ENCODE measurements at regions not wholly inside any gene's neighbourhood (a gene's known extent, or its start where the extent isn't known, plus 50 kb on each side); places are given as distances from the start of the nearest gene placed in this dataset.
"Not testable (repeated sequence)": the region's sequence is repeated elsewhere in the genome, so short reads cannot be mapped to it uniquely, and the experiment has no call there.

DNA sequence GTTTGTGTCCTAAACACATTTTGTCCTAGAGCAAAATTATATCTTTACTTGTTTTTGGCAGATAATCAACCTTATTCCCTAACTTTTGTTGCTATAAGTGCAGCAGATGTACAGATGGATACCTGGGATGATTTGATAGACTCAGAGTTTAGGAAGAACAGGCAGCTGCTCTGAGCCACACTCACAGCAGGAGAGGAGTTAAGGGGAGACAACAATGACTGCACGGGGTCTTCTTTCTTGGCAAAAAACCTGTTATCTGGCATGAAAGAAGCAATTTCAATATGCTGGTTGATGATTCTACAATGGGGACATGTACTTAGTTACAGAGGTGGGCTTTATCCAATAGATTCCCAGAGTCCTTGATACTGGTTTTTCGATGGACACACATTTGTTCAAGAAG lies 258.9 kb upstream of the PCDH9 start:
- peak; percentile 53 for DNase-seq

DNA sequence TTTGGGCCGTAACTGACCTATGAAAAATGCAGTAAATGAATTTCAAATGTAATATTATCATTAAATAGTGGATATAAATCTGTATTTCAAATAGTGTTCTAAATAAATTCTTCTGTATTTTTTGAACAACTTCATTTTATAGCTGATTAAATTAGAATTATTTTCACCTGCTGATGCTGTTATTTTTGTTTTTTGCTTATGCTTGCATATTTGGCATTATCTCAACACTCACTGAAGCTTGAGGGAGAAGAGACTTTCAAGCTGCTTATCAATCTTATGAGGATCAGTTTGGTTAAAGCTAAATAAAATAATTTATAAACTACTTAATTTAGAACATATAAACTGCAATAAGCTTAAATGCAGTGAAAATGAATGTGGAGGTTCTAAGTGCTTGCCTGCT lies 251.3 kb upstream of the PCDH9 start:
- DNase-seq = no peak

GRCh38 chr13:67474115-67474514 lies 244.0 kb upstream of the PCDH9 start:
- DNase-seq = no peak

GRCh38 chr13:67469623-67470022 lies 239.5 kb upstream of the PCDH9 start:
- no peak for DNase-seq

DNA sequence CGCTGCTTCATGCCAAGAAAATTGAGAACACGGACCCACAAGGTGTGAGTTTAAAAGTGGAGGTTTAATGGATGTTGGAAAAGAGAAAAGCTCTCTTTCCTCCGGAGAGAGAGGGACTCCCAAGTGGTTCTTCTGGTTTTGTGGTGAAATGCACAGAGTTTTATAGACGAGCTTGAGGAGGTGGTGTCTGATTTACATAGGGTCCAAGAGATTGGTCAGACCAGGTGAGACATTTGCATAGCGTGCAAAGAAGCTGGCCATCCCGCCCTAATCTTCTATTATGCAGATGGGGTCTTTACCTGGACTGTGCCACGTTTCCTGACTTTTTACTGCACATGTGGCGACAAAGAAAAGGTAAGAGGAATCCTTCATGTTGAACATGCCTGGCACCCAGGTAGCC lies 236.4 kb upstream of the PCDH9 start:
- no peak for DNase-seq

DNA sequence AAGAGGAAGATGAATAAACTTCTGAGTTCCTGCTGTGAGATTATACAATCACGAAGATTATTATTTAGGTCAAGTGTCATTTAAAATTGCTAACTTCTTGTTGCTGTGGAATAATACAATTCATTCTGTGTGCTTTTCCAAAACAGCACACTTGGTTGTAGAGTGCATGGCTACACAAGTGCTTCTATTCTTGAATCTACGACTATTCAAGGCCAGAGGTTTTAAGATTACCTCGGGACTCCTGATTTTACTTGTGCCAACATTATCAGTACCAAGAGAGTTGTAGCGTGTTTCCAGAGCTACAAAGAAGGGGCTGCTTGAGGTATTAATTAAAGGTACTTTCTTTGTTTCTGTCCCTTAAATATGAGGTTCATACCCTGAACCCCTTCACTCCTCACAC lies 234.0 kb upstream of the PCDH9 start:
- no peak for DNase-seq

DNA sequence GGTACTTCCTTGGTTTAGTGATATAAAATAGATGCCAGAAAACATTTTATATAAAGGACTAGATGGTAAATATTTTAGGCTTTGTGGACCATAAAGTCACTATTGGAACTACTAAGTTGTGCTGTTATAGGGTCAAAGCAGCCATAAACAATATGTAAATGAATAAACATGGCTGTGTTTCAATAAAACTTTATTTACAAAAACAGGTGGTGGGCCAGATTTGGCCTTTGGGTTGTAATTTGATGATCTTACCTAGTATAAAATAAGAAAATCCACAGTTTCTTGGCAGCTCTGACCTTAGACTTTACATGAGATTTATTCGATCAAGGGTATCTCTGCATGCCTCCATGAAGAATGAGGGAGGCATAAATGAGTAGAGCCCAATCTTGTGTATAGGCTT lies 232.0 kb upstream of the PCDH9 start:
- DNase-seq = no peak

DNA sequence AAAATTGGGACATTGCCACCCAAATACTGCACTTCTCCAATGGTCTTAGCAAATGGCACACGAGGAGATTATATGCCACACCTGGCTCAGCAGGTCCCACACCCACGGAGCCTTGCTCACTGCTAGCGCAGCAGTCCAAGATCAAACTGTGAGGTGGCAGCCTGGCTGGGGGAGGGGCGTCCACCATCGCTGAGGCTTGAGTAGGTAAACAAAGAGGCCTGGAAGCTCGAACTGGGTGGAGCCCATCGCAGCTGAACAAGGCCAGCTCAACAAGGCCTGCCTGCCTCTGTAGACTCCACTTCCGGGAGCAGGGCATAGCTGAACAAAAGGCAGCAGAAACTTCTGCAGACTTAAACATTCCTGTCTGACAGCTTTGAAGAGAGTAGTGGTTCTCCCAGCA lies 222.4 kb upstream of the PCDH9 start:
- not testable (repeated sequence) for DNase-seq

DNA sequence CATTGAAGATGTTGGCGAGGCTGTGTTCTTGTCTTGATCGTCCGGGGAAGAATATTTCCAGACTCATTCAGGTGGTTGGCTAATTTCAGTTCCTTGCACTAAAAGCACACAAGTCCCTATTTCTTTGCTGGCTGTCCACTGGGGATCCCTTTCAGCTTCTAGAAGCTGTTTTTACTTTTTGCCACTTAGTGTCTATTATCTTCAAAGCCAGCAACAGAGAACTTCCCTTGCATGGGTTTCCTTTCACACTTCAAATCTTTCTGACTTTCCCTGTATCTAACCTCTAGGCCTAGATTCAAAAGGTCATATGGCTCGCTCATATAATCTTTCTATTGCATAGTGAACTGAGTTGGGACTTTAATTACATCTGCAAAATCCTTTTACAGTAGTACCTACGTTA lies 215.3 kb upstream of the PCDH9 start:
- DNase-seq = no peak

GRCh38 chr13:67443923-67444322 lies 213.8 kb upstream of the PCDH9 start:
- DNase-seq = no peak

GRCh38 chr13:67440236-67440975 lies 210.3 kb upstream of the PCDH9 start:
- peak; percentile 91 for DNase-seq

GRCh38 chr13:67439365-67439764 lies 209.2 kb upstream of the PCDH9 start:
- no peak for DNase-seq

DNA sequence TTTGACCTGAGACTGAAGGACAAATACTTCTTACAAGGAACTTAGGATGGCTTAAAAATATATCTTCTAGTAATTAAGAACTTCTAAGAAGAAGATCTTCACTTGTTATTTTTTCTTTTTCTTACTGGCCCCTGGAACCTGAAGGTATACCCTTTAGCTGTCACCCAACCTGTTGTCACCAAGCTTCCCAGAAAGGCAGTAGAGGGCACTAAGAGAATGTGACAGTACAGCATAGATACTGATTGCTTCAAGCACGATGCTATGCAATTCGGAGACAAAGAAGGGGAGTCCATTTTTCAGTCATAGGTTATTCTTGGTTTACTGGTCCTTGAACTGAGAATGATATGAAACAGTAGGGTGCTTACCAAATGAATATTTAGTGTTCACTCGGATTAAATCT lies 208.3 kb upstream of the PCDH9 start:
- peak; percentile 87 for DNase-seq

DNA sequence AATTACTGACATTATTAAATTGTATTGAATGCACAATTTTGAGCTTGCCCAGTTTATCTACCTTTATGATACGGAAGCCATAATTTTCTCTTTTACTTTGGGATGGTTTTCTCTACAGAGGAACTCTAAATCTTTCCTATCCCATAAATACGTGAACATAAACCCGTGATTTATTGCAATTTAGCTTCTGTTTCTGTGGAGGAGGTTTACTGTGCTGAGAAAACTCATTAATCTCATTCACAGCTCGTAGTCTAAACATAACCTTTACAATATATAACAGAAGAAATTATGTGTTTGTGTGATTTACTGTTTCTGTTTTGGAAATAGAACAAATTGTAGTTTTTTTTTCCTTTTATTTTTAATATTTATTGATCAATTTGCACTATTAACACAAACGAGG lies 207.1 kb upstream of the PCDH9 start:
- no peak for DNase-seq

- DNase-seq = peak; percentile 43
These were observed 191.3 kb upstream of the PCDH9 start for GRCh38 chr13:67421475-67421874.

GRCh38 chr13:67416047-67416925 lies 186.2 kb upstream of the PCDH9 start:
- peak; percentile 71 for DNase-seq

GRCh38 chr13:67410645-67411044 lies 180.5 kb upstream of the PCDH9 start:
- peak; percentile 44 for DNase-seq

DNA sequence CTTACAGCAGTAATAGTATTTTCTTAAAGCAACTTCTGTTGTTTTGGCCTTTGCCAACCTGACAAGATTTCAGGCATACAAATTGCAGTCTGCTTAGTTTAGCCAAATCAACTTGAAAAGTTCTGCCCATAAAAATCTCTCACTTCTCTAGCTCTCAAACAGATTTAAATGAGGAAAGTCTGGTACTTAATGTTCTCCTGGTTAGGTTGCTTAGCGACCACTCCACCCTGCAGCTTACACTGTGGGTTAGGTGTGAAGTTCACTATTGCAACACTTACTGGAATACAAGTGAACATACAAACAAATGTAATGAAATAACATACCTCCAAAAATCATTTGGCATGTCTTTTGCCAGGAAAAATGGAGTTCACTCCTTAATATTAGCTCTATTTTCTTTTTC lies 178.7 kb upstream of the PCDH9 start:
- no peak for DNase-seq

DNA sequence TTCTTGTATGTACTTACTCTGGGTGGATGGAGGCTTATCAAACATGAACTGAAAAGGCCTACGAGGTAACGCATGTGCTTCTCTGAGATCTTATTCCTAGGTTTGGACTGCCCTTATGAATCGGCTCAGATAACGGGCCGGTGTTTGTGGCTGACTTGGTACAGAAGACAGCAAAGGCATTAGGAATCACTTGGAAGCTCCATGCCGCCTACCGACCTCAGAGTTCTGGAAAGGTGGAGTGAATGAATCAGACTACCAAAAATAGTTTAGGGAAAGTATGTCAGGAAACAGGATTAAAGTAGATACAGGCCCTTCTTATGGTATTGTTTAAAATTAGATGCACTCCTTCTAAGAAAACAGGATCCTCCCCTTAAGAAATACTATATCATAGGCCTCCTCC lies 172.4 kb upstream of the PCDH9 start:
- no peak for DNase-seq

DNA sequence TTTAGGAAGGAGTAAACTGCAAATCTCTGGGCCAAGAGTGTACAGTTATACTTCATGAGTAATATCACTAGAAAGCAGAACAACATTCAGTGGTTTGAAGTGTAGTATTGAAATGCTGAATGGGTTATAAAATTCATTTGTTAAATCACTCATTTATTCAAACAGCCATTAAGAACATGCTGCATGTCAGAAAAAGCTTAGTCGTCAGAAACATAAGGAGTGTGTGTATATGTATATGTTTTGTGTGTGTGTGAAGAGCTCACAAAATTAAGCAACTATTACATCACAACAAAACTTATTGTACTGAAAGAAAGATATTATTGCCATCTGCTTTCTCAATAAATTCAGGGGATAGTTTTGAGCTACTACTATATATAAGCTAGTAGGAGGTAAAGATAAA lies 165.4 kb upstream of the PCDH9 start:
- no peak for DNase-seq

GRCh38 chr13:67392014-67392413 lies 161.9 kb upstream of the PCDH9 start:
- no peak for DNase-seq

GRCh38 chr13:67390462-67391086 lies 160.4 kb upstream of the PCDH9 start:
- DNase-seq = no peak

DNA sequence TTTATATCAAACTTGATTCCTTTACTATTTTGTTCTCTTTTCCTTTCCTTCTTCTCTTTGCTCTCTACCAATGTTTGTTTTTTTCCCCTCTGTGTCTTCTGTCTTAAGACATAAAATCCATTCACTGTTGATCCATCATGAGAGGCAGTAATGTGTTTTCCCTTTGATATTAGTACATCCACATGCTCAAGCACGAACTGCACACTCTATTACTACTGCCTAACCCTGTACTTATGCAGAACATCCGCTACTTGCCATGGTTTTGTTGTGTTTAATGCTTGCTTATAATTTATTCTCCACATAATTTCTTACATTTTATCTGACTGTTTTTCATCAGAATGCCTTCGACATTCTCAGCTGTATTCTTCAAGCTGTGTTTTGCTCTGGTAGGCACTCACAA lies 159.0 kb upstream of the PCDH9 start:
- no peak for DNase-seq

Data from OCI-M1 (cell line).